ENCODE measurements at regions not wholly inside any gene's neighbourhood (a gene's known extent, or its start where the extent isn't known, plus 50 kb on each side); places are given as distances from the start of the nearest gene placed in this dataset.

- ATAC-seq (no peak), DNase-seq (no peak)
- Histone ChIP-seq H3K36me3 (no peaks in the 10 kb centered on the region), H3K9me3 (no peaks in the 10 kb centered on the region), H3K27me3 (no peaks in the 10 kb centered on the region), H3K4me3 (no peak overlapping the region), H3K4me1 (no peaks in the 10 kb centered on the region), H3K27ac (no peak overlapping the region)
- intact Hi-C loops (cut with DNase I): no loop called here
- no peak for TF ChIP-seq CTCF (IDR thresholded peaks at IDR 0.05)
Observed at GRCh38 chr7:69184339-69184738, 413.9 kb upstream of the AUTS2 start.

GRCh38 chr7:69185170-69185569 is 413.1 kb upstream of the AUTS2 start:
- intact Hi-C loops (cut with DNase I): no loop called here

GRCh38 chr7:69186974-69187373 is 411.3 kb upstream of the AUTS2 start:
- no peaks in the 10 kb centered on the region for H3K9me3 ChIP-seq
- no peak overlapping the region for H3K4me3 ChIP-seq
- TF ChIP-seq CTCF (IDR thresholded peaks at IDR 0.05): no peak
- intact Hi-C loops (cut with DNase I): no loop called here
- no peak for DNase-seq
- H3K27ac ChIP-seq: no peak overlapping the region
- no peaks in the 10 kb centered on the region for H3K4me1 ChIP-seq
- ATAC-seq: no peak
- H3K27me3 ChIP-seq: no peaks in the 10 kb centered on the region
- H3K36me3 ChIP-seq: no peaks in the 10 kb centered on the region

More at GRCh38 chr7:69185170-69185569, 413.1 kb upstream of the AUTS2 start:
- DNase-seq (no peak), ATAC-seq (no peak)
- Histone ChIP-seq H3K27ac (no peak overlapping the region), H3K4me1 (no peaks in the 10 kb centered on the region), H3K27me3 (no peaks in the 10 kb centered on the region), H3K4me3 (no peak overlapping the region), H3K9me3 (no peaks in the 10 kb centered on the region), H3K36me3 (no peaks in the 10 kb centered on the region)
- TF ChIP-seq CTCF (IDR thresholded peaks at IDR 0.05): no peak

GRCh38 chr7:69187824-69188333 is 410.4 kb upstream of the AUTS2 start:
- intact Hi-C loops (cut with DNase I): no loop called here
- no peaks in the 10 kb centered on the region for H3K9me3 ChIP-seq
- H3K4me3 ChIP-seq: no peak overlapping the region
- no peaks in the 10 kb centered on the region for H3K27me3 ChIP-seq
- no peak for TF ChIP-seq CTCF (IDR thresholded peaks at IDR 0.05)
- ATAC-seq (no peak), DNase-seq (no peak)
- no peaks in the 10 kb centered on the region for H3K4me1 ChIP-seq
- H3K36me3 ChIP-seq: no peaks in the 10 kb centered on the region
- no peak overlapping the region for H3K27ac ChIP-seq

- no peak overlapping the region for H3K4me3 ChIP-seq
- no peak overlapping the region for H3K27ac ChIP-seq
- H3K4me1 ChIP-seq: no peaks in the 10 kb centered on the region
- no peak for ATAC-seq
- no peaks in the 10 kb centered on the region for H3K9me3 ChIP-seq
- TF ChIP-seq CTCF (IDR thresholded peaks at IDR 0.05): no peak
- intact Hi-C loops (cut with DNase I): no loop called here
- no peak for DNase-seq
- H3K36me3 ChIP-seq: no peaks in the 10 kb centered on the region
- no peaks in the 10 kb centered on the region for H3K27me3 ChIP-seq
Observed at GRCh38 chr7:69189406-69189805, 408.9 kb upstream of the AUTS2 start.
